Sigmoid colon (tissue), 4 donors: ENCODE measurements at regions not wholly inside any gene's neighbourhood (a gene's known extent, or its start where the extent isn't known, plus 50 kb on each side); places are given as distances from the start of the nearest gene placed in this dataset.

Experiments
- CTCF ChIP-seq, 4 experiments: fragments of 450-650 bp in 3 of 4; fragments of 200-600 bp in 1 of 4; IDR thresholded peaks; one replicate each; pipeline ENCODE4 v1.5.1; 2016 to 2019; ENCODE audit warnings: antibody characterized with exemption in 4 of 4, mild to moderate bottlenecking in 3 of 4, moderate library complexity in 2 of 4
- EP300 ChIP-seq, 4 donors: sonication (generic); formaldehyde crosslinking; IDR thresholded peaks; one replicate each; pipeline ENCODE4 v1.6.1; 2017; ENCODE audit warnings: antibody characterized with exemption in 4 of 4
- POLR2A ChIP-seq, 2 donors: fragments of 450-650 bp; IDR thresholded peaks; one replicate each; pipeline ENCODE4 v1.6.1; 2016; ENCODE audit warnings: antibody characterized with exemption in 2 of 2, mild to moderate bottlenecking in 2 of 2, moderate library complexity in 2 of 2
- POLR2AphosphoS5 ChIP-seq, 4 donors: sonication (generic); formaldehyde crosslinking; IDR thresholded peaks; one replicate each; pipeline ENCODE4 v1.6.1; 2017; ENCODE audit warnings: antibody characterized with exemption in 4 of 4

DNA sequence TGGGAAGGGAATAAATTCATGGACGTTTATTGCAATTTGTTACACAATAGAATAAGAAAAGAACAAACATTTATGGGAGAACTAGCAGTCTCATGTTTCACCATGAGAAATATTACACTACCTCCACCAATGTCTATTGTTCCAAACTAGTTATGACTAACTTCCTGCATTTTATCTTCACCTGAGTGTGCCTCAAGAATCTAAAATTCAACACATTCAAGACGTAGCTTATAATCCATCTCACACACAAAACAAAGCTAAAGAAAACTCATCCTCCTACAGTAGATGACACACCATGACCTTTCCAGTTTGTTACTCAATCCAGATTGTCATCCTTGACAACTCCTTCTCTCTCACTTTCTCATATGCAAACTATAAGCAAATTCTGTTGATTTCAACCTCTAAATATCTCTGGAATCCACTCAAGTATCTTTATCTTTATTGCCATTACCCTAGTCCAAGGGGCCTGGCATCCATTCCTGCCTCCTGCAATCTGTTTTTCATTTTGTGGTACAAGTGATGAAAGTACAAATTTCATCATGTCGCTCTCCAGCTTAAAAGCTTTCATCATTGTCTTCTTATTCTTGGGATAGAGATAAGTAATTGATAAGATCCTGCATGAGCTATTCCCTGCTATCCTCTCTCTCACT lies 229.9 kb downstream of the NR2F2 start:
- TF ChIP-seq CTCF (IDR thresholded peaks at IDR 0.05), result no peak
- TF ChIP-seq EP300 (IDR thresholded peaks at IDR 0.05), result no peak
- no peak for TF ChIP-seq POLR2A (IDR thresholded peaks at IDR 0.05)
- TF ChIP-seq POLR2AphosphoS5 (IDR thresholded peaks at IDR 0.05), result no peak
